A549 (cell line): ENCODE measurements at regions not wholly inside any gene's neighbourhood (a gene's known extent, or its start where the extent isn't known, plus 50 kb on each side); places are given as distances from the start of the nearest gene placed in this dataset.

ENCODE experiments used
- ATAC-seq, 2 experiments: fragments of 200-7000 bp in 1 of 2; fragments of >200 bp in 1 of 2; cut with Nextera tagmentation in 1 of 2; cut with Tn5 transposase in 1 of 2; 3 replicates each; pipeline versions ENCODE4 v1.8.0 to v1.9.1; 2018 to 2020; ENCODE audit warnings: mild to moderate bottlenecking in 1 of 2, moderate library complexity in 1 of 2
- CTCF ChIA-PET: fragments of 300-600 bp; sonication (Branson Sonifier 250); formaldehyde crosslinking; extraction: SDS; loops from one replicate; lab custom pipeline; 2021; ENCODE audit warnings: antibody characterized with exemption, inconsistent platforms; lab: Yijun Ruan, JAX
- POLR2A ChIA-PET: fragments of 350-600 bp; formaldehyde crosslinking; extraction: SDS; loops from one replicate; lab custom pipeline; 2021; ENCODE audit warnings: antibody characterized with exemption, inconsistent platforms; lab: Yijun Ruan, JAX
- DNase-seq, 2 experiments: peaks; one replicate each; pipeline versions ENCODE4 v3.0.0 to v3.0.0-alpha.2; 2011 to 2016; ENCODE audit warnings: low read depth in 1 of 2, low spot score in 1 of 2
- FAIRE-seq: peaks from 2 replicates; lab custom pipeline; 2011; peaks lifted over from hg19 to GRCh38; lab: Jason Lieb, UNC
- H3K27ac ChIP-seq, 2 experiments: fragments of >200 bp; sonication (Bioruptor Twin); formaldehyde crosslinking; 3 replicates each; pipeline ENCODE4 v1.5.1; 2016 to 2017
- H3K4me1 ChIP-seq: fragments of >200 bp; sonication (Bioruptor Twin); formaldehyde crosslinking; 3 replicates; pipeline ENCODE4 v1.6.1; 2016
- H3K4me2 ChIP-seq: fragments of >200 bp; sonication (Bioruptor Twin); formaldehyde crosslinking; 3 replicates; pipeline ENCODE4 v1.6.1; 2016
- H3K4me3 ChIP-seq: fragments of >200 bp; sonication (Bioruptor Twin); formaldehyde crosslinking; 3 replicates; pipeline ENCODE4 v1.5.1; 2016
- H3K9me3 ChIP-seq: fragments of >200 bp; sonication (Bioruptor Twin); formaldehyde crosslinking; 3 replicates; pipeline ENCODE4 v1.6.1; 2016
- ATOH8 ChIP-seq: fragments of 250-450 bp; sonication (Bioruptor Pico); IDR thresholded peaks from 2 replicates; pipeline ENCODE4 v1.5.0; 2020; ENCODE audit warnings: low read depth, mild to moderate bottlenecking, moderate library complexity
- CBX2 ChIP-seq: fragments of 200-600 bp; sonication (generic); IDR thresholded peaks from 2 replicates; pipeline ENCODE4 v1.6.1; 2016; ENCODE audit warnings: low read depth, mild to moderate bottlenecking, borderline replicate concordance
- CBX8 ChIP-seq: fragments of 200-600 bp; sonication (generic); IDR thresholded peaks from 2 replicates; pipeline ENCODE4 v1.6.1; 2016
- CEBPB ChIP-seq, 2 experiments: fragments of >200 bp in 1 of 2; sonication (Bioruptor Twin) in 1 of 2; formaldehyde crosslinking in 1 of 2; IDR thresholded peaks; 2 replicates each; pipeline ENCODE4 v1.6.1; 2012 to 2016
- HES2 ChIP-seq: fragments of >200 bp; sonication (Bioruptor Twin); formaldehyde crosslinking; IDR thresholded peaks from 2 replicates; pipeline ENCODE4 v1.6.1; 2016
- HEYL ChIP-seq: fragments of 250-450 bp; sonication (Bioruptor Pico); IDR thresholded peaks from 2 replicates; pipeline ENCODE4 v1.8.0; 2021; ENCODE audit warnings: mild to moderate bottlenecking, moderate library complexity
- HOXB13 ChIP-seq: fragments of 250-450 bp; sonication (Bioruptor Pico); IDR thresholded peaks from 2 replicates; pipeline ENCODE4 v1.5.0; 2020; ENCODE audit warnings: low read depth, mild to moderate bottlenecking, moderate library complexity
- MAFK ChIP-seq: fragments of 450-650 bp; IDR thresholded peaks from 2 replicates; pipeline ENCODE4 v1.6.1; 2014; ENCODE audit not compliant: partially characterized antibody
- MAX ChIP-seq: IDR thresholded peaks from 2 replicates; pipeline ENCODE4 v1.6.1; 2012
- MAZ ChIP-seq: fragments of 150-350 bp; IDR thresholded peaks from 2 replicates; pipeline ENCODE4 v1.6.1; 2014; ENCODE audit warnings: antibody characterized with exemption, low read depth, low read length, borderline replicate concordance
- POLR2AphosphoS2 ChIP-seq: conservative IDR thresholded peaks from 2 replicates; pipeline ENCODE4 v1.6.1; 2012; ENCODE audit warnings: low read length, improper control_type of control experiment, inconsistent platforms
- RAD21 ChIP-seq, 2 experiments: fragments of >200 bp in 1 of 2; sonication (Bioruptor Twin) in 1 of 2; formaldehyde crosslinking in 1 of 2; IDR thresholded peaks in 1 of 2; conservative IDR thresholded peaks in 1 of 2; 2 replicates in 1 of 2; 3 replicates in 1 of 2; pipeline ENCODE4 v1.6.1; 2012 to 2018; ENCODE audit warnings: inconsistent platforms in 1 of 2
- RCOR1 ChIP-seq: fragments of 150-350 bp; IDR thresholded peaks from 2 replicates; pipeline ENCODE4 v1.6.1; 2014; ENCODE audit warnings: antibody characterized with exemption, low read length, low read depth
- REST ChIP-seq: fragments of 200-600 bp; sonication (generic); IDR thresholded peaks from 2 replicates; pipeline ENCODE4 v1.6.1; 2016; ENCODE audit warnings: antibody characterized with exemption, mild to moderate bottlenecking, moderate library complexity
- RFX5 ChIP-seq: fragments of 450-650 bp; IDR thresholded peaks from 2 replicates; pipeline ENCODE4 v1.7.1; 2014; ENCODE audit warnings: antibody characterized with exemption, mild to moderate bottlenecking, moderate library complexity
- SMC3 ChIP-seq: fragments of >200 bp; sonication (Bioruptor Twin); formaldehyde crosslinking; IDR thresholded peaks from 3 replicates; pipeline ENCODE4 v1.6.1; 2018; ENCODE audit warnings: inconsistent platforms
- USF2 ChIP-seq: fragments of 450-650 bp; IDR thresholded peaks from 2 replicates; pipeline ENCODE4 v1.6.1; 2014; ENCODE audit warnings: antibody characterized with exemption
- ZFP36 ChIP-seq: fragments of 450-650 bp; IDR thresholded peaks from 2 replicates; pipeline ENCODE4 v1.6.1; 2014; ENCODE audit warnings: borderline replicate concordance; ENCODE audit not compliant: partially characterized antibody
- ZNF302 ChIP-seq: fragments of 250-450 bp; sonication (Bioruptor Pico); IDR thresholded peaks from 2 replicates; pipeline ENCODE4 v1.9.0; 2021; ENCODE audit warnings: inconsistent platforms, mild to moderate bottlenecking, moderate library complexity
- WGBS: methylation state at CpG from one replicate; pipeline ENCODE4 v1.1.6; 2017; ENCODE audit errors: missing lambda C conversion rate; 5-methylcytosine and 5-hydroxymethylcytosine counted together

GRCh38 chr12:34403706-34404376 lies 381.5 kb downstream of the ALG10 start (continued):
- TF ChIP-seq HES2 (no peak), CBX8 (no peak), CEBPB (IDR thresholded peaks at IDR 0.05) (no peak), ZNF302 (CRISPR knock-in tag) (no peak)
- TF ChIP-seq, all 56 proteins: peak for 0

GRCh38 chr12:34404377-34405285 lies 382.3 kb downstream of the ALG10 start:
- Histone ChIP-seq H3K4me1 (no peaks in the 10 kb centered on the region), H3K4me3 (no peak overlapping the region), H3K27ac (no peak overlapping the region), H3K4me2 (no peak overlapping the region), H3K9me3 (peaks cover 12% of the 10 kb centered on the region; the same call in 1 of the 3 replicates)
- no peak for TF ChIP-seq CEBPB (IDR thresholded peaks at IDR 0.05)
- TF ChIP-seq HOXB13 (CRISPR knock-in tag), result no peak
- no peak for TF ChIP-seq MAFK
- CTCF ChIA-PET, result no interaction called here
- FAIRE-seq, result no peak
- WGBS, result 20% methylated on average over 18 of the region's 19 CpGs
- no peak for DNase-seq
- POLR2A ChIA-PET, result no interaction called here
- no peak for ATAC-seq

- no peak overlapping the region for H3K4me3 ChIP-seq
- CTCF ChIA-PET, result no interaction called here
- no peaks in the 10 kb centered on the region for H3K4me1 ChIP-seq
- peaks cover 12% of the 10 kb centered on the region; the same call in 1 of the 3 replicates for H3K9me3 ChIP-seq
- POLR2A ChIA-PET, result no interaction called here
- TF ChIP-seq USF2 (no peak), RAD21 (conservative IDR thresholded peaks at IDR 0.05 in 1 of 2, IDR thresholded peaks at IDR 0.05 in 1 of 2) (no peak)
- FAIRE-seq (no peak), DNase-seq (no peak), ATAC-seq (no peak)
- no peak overlapping the region for H3K4me2 ChIP-seq
- WGBS, result 24% methylated on average over 17 of the region's 22 CpGs
- no peak overlapping the region for H3K27ac ChIP-seq
Observed at GRCh38 chr12:34405286-34406227, 383.3 kb downstream of the ALG10 start.

- ChIA-PET POLR2A (no interaction called here), CTCF (no interaction called here)
- no peaks in the 10 kb centered on the region for H3K4me1 ChIP-seq
- H3K4me2 ChIP-seq, result no peak overlapping the region
- FAIRE-seq (no peak), DNase-seq (no peak), ATAC-seq (no peak)
- H3K9me3 ChIP-seq, result peaks cover 17% of the 10 kb centered on the region; the same call in 2 of the 3 replicates
- 18% methylated on average over 17 of the region's 18 CpGs for WGBS
- no peak overlapping the region for H3K4me3 ChIP-seq
- H3K27ac ChIP-seq, result no peak overlapping the region
- TF ChIP-seq ZFP36 (no peak), RFX5 (no peak), ZNF302 (CRISPR knock-in tag) (no peak), MAFK (no peak), POLR2AphosphoS2 (no peak), RAD21 (conservative IDR thresholded peaks at IDR 0.05 in 1 of 2, IDR thresholded peaks at IDR 0.05 in 1 of 2) (no peak), ATOH8 (CRISPR knock-in tag) (no peak), RCOR1 (no peak), MAX (no peak), MAZ (no peak), REST (no peak), SMC3 (no peak), CBX2 (no peak), HEYL (CRISPR knock-in tag) (no peak)
Observed at GRCh38 chr12:34406228-34406995, 384.1 kb downstream of the ALG10 start.
